GM23248 (cell line): ENCODE measurements at regions not wholly inside any gene's neighbourhood (a gene's known extent, or its start where the extent isn't known, plus 50 kb on each side); places are given as distances from the start of the nearest gene placed in this dataset.

Experiments
- EZH2 ChIP-seq: fragments of 200-600 bp; sonication (generic); IDR thresholded peaks from 2 replicates; pipeline ENCODE4 v1.6.1; 2018; ENCODE audit warnings: antibody characterized with exemption, mild to moderate bottlenecking; ENCODE audit not compliant: insufficient read depth, poor library complexity, severe bottlenecking
- EZH2phosphoT487 ChIP-seq: fragments of 200-600 bp; sonication (generic); IDR thresholded peaks from 2 replicates; pipeline ENCODE4 v1.6.1; 2018; ENCODE audit warnings: antibody characterized with exemption, moderate library complexity, mild to moderate bottlenecking, low read depth; ENCODE audit not compliant: insufficient read depth

DNA sequence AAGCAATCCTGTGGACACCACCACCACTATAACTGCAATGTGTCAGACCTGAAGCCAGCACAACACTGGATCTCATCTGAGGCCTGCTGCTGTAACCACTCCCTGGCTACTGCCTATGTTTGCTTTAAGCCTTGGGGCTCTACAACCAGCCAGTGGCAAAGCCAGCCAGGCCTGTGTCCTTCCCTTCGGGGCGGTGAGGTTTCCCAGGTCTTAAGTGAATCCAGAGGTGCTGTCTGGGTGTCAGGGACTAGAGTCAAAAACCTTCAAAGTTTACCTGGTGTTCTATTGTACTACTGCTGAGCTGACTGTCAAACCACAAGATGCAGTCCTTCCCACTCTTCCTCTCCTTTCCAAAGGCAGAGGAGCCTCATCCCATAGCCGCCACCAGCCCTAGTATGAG is 750.5 kb downstream of the FAM133A start:
- TF ChIP-seq EZH2, result no peak
- TF ChIP-seq EZH2phosphoT487, result no peak
